ENCODE measurements at regions not wholly inside any gene's neighbourhood (a gene's known extent, or its start where the extent isn't known, plus 50 kb on each side); places are given as distances from the start of the nearest gene placed in this dataset.
"Not testable (repeated sequence)": the region's sequence is repeated elsewhere in the genome, so short reads cannot be mapped to it uniquely, and the experiment has no call there.

DNA sequence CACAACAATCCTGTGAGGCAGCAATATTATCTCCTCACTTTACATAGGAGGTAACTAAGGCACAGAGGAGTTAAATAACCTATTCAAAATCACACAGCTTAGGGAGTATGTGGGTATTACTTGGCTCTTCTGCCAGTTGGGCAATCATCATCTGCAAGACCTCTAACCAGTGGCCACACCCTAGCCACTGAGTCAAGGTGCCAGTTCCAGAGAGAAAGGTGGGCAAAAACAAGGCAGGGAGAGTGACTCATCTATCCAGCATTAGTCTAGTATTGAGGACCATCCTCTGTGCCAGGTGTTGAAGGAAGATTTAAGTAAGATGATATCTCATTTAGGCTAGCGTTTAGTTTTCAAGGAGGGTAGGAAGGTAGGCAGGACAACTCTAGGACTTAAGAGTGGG lies 113.9 kb upstream of the EOLA2 start:
- no peak for DNase-seq (ENCODE audit: low spot score)

- DNase-seq (ENCODE audit: low spot score) = no peak
These were observed 120.4 kb upstream of the EOLA2 start for GRCh38 chrX:150058728-150059127.

GRCh38 chrX:150060406-150060805 lies 122.1 kb upstream of the EOLA2 start:
- DNase-seq (ENCODE audit: low spot score) = no peak

DNA sequence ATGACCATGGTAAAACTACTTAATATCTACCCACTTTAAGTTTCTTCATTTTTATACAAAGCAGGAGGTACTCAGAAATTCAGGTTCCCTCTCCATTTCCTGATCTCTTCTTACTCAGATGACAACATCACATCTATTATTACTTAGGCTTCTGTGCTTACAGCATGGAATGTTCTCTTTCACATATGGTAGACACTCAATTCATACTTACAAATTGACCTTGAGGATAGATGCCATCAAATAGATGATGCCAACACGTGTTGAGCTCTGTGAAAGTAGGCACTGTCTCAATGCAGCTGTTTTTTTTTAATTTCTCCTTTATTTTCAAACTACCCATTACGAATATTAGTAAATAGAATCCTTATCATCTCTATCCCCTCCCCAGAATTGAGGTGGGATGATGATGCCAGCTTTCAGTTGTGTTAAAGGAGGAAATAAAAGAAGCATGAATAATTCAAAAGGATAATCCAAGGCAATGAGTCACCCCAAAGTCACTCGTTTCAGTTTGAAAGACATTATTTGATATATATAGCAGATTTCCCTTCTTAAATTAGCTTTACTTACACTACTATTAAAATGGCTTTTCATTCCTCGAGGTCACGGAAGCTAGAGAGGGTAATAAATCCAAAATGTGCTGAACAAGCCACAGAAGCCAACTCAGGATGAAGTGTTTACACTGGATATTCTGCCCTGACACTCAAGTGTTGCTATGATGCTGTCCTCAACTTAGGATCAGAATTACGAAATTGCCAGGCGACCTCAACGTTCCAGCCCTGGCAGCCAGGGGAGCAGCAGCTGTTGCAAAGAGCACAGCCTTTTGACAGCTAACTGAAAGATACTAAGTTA lies 124.2 kb upstream of the EOLA2 start:
- DNase-seq (ENCODE audit: low spot score) = no peak

DNA sequence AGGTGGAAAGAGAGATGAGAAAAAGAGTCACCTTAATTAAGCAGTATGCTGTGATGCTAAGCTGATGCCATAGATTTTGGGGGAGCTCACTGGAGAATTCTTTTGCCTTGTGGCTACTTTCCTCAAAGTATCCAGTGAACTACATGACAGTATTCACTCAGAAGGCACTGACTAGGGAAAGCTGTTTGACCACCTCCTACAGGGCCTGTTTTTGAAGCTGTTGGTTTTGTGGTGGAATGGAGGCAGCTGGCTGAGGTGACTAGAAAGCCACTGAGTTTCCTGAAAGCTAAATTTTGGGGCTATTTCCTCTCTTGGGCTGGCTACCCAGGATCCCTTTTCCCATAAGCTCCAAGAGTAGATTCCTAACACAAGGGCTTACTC lies 124.8 kb upstream of the EOLA2 start:
- no peak for DNase-seq (ENCODE audit: low spot score)

GRCh38 chrX:150063674-150064073 lies 125.4 kb upstream of the EOLA2 start:
- DNase-seq (ENCODE audit: low spot score) = no peak

DNA sequence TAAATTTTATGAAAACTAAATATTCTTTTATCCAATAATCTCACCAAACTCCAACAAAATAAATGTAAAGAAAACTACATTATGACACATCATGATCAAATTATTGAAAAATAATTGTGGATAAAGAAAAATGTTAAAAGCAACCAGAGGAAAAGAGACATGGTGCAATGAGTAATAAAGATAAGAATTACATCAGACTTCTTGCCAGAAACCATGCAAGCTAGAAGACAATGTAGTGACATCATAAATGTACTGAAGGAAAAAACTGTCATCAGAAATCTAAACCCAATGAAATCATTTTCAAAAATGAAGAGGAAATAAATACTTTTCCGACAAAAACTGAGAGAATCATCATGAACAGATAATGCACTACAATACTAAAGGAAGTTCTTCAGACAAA lies 135.9 kb upstream of the EOLA2 start:
- DNase-seq (ENCODE audit: low spot score) = no peak

DNA sequence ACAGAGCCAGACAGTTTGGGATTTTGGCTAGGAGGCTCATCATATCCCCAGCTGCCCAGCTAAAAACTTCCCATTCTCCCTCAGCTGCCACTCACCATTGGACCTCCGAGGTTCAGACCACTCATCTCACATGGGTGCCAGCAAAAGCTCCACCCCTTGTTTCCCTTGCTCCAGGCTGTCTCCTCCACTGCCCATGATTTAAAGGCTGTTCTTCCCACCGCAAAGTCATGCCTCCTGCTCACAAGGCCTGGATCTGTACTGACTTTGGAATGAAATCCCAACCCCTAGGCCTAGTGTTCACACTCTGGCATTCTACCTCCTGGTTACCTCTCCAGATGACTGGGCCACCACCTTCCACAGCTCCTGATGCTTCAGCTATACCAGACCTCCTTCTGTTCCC lies 142.2 kb upstream of the EOLA2 start:
- no peak for DNase-seq (ENCODE audit: low spot score)

- DNase-seq (ENCODE audit: low spot score) = no peak
These were observed 142.8 kb upstream of the EOLA2 start for GRCh38 chrX:150081076-150081475.

DNA sequence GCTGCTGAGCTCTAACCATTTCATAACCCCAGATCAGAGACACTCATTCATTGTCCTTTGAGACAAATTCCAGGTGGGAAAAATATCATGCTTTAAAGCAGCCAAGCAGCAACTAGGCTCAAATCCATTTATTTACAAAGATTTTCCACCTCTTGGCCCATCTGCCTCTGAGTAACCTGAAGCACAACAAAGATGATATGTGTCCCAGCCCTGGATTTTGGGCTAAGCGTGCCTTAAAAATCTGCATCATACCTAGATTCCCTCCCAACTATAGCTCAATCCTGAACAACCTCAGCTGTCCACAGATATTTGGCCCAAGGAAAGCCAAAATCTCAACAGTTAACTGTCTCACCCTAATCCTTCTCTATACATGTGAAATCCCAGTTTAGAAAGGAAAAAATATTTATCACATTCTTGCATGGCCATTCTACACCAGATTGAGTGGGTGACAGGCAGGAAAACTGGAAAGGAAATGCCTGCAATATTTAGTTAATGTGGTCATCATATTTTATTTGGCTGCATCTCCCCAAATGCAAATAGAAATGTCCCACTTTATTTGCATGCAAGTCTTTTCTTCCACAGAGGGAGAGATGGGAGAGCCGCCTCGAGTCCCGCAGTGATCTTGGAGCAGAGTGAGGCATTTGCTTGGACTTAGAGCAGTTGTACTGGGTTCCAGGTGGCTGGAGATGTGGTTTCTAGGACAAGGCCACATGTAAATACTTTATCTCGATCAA lies 146.4 kb upstream of the EOLA2 start:
- DNase-seq (ENCODE audit: low spot score) = no peak

GRCh38 chrX:150085881-150086280 lies 147.6 kb upstream of the EOLA2 start:
- DNase-seq (ENCODE audit: low spot score) = no peak

- DNase-seq (ENCODE audit: low spot score) = no peak
These were observed 148.1 kb upstream of the EOLA2 start for GRCh38 chrX:150086371-150086770.

GRCh38 chrX:150087612-150088011 lies 149.3 kb upstream of the EOLA2 start:
- no peak for DNase-seq (ENCODE audit: low spot score)

DNA sequence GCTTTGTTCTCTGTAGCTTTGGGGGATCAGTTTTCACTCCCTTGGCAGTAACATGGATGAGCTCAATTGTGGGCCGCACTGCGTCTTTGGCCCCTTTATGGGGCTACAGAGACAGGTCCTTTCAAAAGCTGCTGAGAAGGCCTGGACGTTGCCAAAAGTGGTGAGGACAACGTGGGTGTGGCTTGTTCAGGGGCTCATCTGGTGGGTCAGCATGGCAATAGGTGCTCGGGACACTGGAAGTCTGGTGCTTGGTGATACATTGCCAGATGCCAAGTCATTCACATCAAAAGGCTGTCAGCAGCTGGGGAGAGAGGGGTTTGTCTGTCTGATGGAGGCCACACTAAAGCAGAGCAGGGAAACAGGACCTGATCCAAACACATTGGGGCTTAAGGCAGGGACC lies 149.8 kb upstream of the EOLA2 start:
- DNase-seq (ENCODE audit: low spot score) = no peak

DNA sequence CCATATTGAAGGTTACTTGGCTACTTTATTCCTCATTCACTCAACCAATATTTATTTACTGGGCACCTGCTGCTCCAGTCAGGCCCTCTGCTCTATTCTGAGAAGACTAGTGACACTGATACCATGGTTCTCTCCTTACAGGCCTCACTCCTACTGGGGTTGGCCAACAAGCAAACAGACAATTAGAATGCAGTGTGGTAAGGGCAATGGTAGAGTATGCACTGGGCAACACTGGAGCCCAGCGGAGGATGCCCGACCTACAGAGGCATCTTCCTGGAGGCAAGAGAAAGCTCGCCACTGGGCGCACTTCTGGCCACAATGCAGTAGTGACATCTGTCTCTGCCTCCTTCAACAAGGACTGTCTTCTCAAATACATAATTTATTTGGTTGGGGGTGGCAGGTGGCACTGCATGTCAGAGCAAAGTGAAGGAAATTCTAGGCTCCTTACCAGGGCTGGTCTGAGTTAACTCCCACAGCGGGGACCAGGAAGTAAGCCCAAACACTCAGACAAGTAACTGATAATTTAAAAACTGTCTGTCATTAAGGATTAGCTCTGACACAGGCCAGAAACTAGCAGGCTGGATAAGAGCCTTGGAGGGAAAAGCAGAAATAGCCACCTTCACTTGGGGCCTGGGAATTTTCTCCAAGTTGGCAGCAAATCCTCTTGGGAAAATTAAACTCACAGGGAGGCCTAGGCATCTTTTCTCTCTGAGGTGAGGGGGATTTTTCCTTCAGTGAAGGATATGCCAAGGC lies 150.7 kb upstream of the EOLA2 start:
- DNase-seq (ENCODE audit: low spot score) = no peak

DNA sequence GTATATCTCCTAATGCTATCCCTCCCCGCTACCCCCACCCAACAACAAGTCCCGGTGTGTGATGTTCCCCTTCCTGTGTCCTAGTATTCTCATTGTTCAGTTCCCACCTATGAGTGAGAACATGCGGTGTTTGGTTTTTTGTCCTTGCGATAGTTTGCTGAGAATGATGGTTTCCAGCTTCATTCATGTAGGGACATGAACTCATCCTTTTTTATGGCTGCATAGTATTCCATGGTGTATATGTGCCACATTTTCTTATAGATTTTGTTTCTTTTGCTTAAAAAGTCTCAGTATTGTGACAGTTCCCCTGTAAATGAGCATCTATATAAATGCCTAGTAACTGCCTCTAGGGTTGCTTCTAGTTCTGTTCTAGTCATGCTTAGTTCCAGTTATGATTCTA lies 153.0 kb upstream of the EOLA2 start:
- not testable (repeated sequence) for DNase-seq (ENCODE audit: low spot score)

DNA sequence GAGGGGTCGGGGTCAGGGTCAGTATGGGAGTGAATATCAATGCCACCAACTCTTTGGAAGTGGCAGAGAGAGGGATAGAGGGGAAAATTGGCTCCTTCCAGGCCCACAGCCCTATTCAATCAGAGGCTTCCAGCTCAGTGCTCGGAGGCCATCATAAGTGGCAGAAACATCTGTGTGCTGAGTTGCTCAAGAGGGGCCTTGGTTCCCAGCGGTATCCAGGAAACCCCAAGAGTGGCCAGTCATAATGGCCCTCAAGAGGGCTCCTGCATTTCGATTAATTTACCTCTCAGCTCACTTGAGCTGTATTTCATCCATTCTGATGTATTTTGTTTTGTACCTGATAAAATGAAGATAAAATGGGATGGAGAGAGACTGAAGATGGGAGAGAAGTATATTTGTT lies 154.3 kb upstream of the EOLA2 start:
- no peak for DNase-seq (ENCODE audit: low spot score)

DNA sequence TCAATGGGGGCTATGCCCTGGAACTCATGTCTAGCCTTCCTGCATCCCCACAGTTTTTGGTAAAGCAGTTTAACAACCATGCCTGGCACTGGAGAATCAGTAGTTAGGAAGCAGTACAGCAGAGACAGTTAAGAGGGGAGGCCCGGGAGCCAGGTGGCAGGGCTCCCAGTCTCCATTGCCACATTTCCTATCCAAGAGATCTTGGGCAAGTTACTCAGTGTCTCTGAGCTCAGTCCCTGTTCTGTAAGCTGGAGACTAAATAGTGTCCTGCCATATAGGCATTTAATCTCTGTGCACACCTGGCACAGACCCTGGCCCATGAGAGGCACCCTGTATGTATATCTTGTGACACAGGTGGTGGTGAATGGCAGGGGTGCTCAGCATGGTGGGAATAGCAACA lies 156.1 kb upstream of the EOLA2 start:
- no peak for DNase-seq (ENCODE audit: low spot score)

GRCh38 chrX:150094996-150095395 lies 156.7 kb upstream of the EOLA2 start:
- no peak for DNase-seq (ENCODE audit: low spot score)

DNA sequence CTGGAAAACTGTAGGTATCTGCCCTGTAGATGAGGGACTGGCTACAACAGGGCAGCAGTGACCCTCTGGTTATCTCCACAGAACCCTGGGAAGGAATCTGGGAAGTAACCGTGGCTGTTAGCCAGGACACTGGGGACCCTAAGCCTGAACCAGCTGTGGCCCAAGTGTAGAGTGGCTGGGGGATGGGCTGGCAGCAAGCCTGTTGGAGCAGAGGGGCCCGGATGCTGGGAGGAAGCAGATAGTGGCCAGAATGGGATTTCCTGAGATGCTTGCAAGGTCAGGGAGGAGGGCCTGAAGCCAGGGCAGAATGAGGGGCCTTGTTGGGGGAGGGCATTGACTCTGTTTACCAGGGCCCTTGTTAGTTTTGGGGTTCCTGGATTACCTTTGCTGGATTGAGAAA lies 161.0 kb upstream of the EOLA2 start:
- no peak for DNase-seq (ENCODE audit: low spot score)

DNA sequence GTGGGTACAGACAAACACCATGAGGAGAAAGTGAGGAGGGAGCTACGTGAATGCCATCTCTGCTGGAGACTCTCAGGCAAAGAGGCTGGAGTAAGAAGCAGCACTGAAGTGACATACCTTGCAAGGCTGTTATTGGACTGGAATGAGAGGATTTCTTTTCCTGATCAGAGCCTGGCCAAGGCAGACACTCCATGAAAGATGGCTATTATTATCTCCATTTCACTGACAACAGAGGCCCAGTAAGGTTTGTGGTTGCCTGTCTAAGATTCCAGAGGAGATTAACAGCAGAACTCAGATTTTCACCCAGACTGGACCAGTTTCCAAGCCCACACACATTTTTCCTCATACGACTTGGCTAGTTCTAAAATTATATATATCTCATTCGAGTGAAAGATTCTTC lies 162.0 kb upstream of the EOLA2 start:
- DNase-seq (ENCODE audit: low spot score) = no peak

DNA sequence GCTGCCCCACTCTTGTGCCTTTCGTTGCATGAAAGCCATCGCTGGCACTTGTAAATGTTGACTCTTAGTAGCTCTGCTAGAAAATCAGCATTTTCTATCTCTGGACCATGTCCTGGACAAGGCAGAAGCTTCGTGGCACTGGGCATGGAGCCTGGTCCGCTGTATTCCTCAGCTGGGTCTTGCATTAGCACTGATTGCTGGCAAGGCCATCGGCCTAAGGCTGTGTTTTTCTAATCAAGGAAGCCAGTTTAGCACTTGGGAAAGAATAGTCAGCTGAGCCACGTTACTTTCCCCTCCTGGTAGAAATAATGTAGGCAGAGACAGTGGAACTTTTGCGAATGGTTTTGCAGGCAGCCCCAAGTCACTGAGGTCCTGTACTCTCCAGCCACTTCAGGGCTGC lies 180.2 kb upstream of the EOLA2 start:
- no peak for DNase-seq (ENCODE audit: low spot score)

DNA sequence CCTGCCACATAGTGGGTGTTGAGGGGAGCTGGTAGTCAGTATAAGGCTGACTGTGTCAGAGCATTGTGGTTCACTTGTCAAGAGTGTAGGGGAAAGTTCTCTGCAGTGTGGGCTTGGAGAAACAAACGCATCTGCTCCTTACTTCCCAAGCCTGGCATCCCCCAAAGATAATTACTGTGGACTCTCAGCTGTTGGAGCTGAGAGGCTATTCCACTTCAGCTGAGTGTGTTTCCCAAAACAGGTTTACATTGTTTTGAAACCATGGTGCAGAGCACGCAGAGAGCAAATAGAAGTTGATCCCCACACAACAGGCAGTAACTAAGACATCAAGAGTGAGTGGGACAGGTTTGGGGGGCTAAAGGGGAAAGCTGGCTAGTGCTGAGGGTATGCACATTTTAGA lies 181.0 kb upstream of the EOLA2 start:
- no peak for DNase-seq (ENCODE audit: low spot score)
